A673 (cell line): ENCODE measurements at regions not wholly inside any gene's neighbourhood (a gene's known extent, or its start where the extent isn't known, plus 50 kb on each side); places are given as distances from the start of the nearest gene placed in this dataset.

Source experiments
- EZH2 ChIP-seq: fragments of 200-600 bp; sonication (generic); IDR thresholded peaks from 2 replicates; pipeline ENCODE4 v1.6.1; 2017; ENCODE audit warnings: borderline replicate concordance, low read depth, mild to moderate bottlenecking, mixed read lengths, antibody characterized with exemption, low read length; ENCODE audit not compliant: poor library complexity, severe bottlenecking
- TF ChIP-seq, protein P1 (sequence below): fragments of 300-800, 200-600 bp; sonication (generic); conservative IDR thresholded peaks from 2 replicates; pipeline ENCODE4 v1.5.1; 2017; ENCODE audit warnings: low read depth, mild to moderate bottlenecking, antibody characterized with exemption, low read length, moderate library complexity, mixed read lengths

DNA sequence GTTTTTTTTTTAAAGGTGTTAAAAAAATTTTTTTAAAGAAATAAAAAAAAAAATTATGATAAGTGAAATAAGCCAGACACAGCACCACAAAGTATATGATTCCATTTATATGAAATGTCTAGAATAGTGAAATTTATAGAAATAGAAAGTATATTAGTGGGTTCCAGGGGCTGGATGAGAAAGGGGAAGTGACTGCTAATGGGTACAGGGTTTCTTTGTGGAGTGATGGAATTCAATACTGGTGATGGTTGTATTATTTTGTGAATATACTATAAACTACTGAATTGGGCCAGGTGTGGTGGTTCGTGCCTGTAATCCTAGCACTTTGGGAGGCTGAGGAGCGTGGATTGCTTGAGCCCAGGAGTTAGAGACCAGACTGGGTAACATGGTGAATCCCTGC is 82.2 kb downstream of the KBTBD2 start:
- TF ChIP-seq, protein P1, sequence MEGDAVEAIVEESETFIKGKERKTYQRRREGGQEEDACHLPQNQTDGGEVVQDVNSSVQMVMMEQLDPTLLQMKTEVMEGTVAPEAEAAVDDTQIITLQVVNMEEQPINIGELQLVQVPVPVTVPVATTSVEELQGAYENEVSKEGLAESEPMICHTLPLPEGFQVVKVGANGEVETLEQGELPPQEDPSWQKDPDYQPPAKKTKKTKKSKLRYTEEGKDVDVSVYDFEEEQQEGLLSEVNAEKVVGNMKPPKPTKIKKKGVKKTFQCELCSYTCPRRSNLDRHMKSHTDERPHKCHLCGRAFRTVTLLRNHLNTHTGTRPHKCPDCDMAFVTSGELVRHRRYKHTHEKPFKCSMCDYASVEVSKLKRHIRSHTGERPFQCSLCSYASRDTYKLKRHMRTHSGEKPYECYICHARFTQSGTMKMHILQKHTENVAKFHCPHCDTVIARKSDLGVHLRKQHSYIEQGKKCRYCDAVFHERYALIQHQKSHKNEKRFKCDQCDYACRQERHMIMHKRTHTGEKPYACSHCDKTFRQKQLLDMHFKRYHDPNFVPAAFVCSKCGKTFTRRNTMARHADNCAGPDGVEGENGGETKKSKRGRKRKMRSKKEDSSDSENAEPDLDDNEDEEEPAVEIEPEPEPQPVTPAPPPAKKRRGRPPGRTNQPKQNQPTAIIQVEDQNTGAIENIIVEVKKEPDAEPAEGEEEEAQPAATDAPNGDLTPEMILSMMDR, result no peak
- no peak for TF ChIP-seq EZH2
